ENCODE measurements at regions not wholly inside any gene's neighbourhood (a gene's known extent, or its start where the extent isn't known, plus 50 kb on each side); places are given as distances from the start of the nearest gene placed in this dataset.

DNA sequence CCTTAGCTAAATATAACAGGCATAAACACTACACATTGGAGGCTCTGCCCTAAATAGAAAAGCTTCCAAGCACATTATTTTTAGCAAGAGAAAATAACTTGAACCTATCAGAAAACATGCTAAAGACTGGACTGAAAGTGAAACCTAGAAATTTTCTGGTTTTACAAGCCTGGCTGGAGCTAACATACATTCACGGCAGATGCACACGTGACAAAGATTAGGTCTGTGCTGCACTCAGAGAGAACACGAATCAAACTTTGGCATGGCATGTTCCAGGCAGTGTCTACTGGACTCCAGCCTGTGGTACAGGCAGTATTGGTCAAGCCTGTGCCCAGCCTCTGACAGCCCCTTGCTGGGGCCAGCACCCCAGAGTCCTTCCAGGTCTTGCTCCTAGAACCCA is 94.1 kb upstream of the PCBD1 start:
- TF ChIP-seq, protein P1, sequence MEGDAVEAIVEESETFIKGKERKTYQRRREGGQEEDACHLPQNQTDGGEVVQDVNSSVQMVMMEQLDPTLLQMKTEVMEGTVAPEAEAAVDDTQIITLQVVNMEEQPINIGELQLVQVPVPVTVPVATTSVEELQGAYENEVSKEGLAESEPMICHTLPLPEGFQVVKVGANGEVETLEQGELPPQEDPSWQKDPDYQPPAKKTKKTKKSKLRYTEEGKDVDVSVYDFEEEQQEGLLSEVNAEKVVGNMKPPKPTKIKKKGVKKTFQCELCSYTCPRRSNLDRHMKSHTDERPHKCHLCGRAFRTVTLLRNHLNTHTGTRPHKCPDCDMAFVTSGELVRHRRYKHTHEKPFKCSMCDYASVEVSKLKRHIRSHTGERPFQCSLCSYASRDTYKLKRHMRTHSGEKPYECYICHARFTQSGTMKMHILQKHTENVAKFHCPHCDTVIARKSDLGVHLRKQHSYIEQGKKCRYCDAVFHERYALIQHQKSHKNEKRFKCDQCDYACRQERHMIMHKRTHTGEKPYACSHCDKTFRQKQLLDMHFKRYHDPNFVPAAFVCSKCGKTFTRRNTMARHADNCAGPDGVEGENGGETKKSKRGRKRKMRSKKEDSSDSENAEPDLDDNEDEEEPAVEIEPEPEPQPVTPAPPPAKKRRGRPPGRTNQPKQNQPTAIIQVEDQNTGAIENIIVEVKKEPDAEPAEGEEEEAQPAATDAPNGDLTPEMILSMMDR (IDR thresholded peaks at IDR 0.05) = no peak
- TF ChIP-seq POLR2A (IDR thresholded peaks at IDR 0.05) = no peak
